T-helper 2 cell (primary cell): ENCODE measurements at regions not wholly inside any gene's neighbourhood (a gene's known extent, or its start where the extent isn't known, plus 50 kb on each side); places are given as distances from the start of the nearest gene placed in this dataset.

Experiments
- DNase-seq, 5 experiments: peaks; one replicate each; pipeline versions ENCODE4 v3.0.0 to v3.0.0-alpha.2; 2012 to 2022

DNA sequence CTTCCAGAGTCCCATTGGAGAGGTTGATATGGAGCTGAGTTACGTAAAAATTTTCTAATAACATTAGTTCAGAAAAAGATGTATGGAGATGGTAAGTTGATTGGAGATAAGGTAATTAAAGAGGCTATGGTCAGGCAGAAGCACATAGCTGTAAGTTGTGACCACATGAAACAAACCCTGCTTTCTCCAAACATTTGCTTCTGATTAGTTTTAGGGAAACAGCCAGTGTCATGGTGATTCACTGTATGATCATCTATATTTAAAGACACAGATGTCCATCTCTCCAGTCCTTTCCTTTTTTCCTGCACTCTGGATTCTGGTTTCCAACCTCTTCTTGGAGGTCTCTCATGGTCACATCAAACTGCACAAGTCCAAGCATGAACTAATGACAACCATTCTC, 1550.8 kb upstream of the PIK3C3 start:
- DNase-seq: no peak

GRCh38 chr18:40402052-40402451, 1553.0 kb upstream of the PIK3C3 start:
- DNase-seq: no peak

GRCh38 chr18:40388121-40388520, 1566.9 kb upstream of the PIK3C3 start:
- no peak for DNase-seq

DNA sequence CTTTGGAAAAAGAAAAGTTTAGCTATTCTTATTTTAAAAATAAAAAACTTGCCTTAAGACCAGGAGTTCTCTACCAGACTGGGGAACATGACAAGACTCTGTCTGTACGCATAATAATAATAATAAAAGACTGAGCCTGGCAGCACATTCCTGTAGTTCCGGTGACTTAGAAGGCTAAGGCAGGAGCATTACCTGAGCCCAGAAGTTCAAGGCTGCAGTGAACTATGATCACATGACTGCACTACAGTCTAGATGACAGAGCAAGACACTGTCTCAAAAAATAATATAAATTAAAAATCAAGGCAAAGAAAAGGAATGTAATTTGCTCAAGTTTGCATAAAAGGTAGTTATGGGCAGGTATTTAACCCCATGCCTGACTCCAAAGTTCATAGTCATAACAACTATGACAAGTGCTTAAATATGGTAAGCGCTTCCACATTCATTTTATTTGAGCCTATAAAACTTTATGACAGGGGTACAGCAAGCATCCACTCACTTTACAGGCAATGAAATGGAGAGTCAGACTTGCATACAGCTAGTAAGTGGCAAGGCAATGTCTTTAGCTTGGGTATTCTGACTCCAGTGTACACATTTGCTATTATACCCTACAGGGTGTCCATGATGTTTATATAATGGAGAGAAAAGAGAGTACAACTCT, 1567.8 kb upstream of the PIK3C3 start:
- DNase-seq: no peak

DNA sequence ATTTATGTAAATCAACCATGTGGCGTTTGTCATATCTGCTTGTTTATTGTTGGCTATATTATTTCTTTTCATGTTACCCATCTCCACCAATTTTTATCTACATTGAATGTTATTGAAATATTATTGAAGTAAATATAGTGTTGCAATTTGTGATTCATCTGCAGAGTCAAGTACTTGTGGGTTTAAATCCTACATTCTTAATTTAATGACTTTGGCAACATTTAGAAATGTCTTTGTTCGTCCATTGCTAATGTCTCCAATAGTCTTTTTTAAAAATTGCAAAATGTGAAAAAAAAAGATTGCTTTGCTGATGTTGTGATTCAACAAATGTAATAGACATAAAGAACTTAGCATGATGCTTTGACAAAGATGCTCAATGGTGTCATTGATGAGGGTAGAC, 1572.8 kb upstream of the PIK3C3 start:
- no peak for DNase-seq

GRCh38 chr18:40380686-40381439, 1574.2 kb upstream of the PIK3C3 start:
- DNase-seq: no peak

- no peak for DNase-seq
These were observed 1579.2 kb upstream of the PIK3C3 start for GRCh38 chr18:40375837-40376236.

- DNase-seq: no peak
These were observed 1583.4 kb upstream of the PIK3C3 start for GRCh38 chr18:40371673-40372072.

DNA sequence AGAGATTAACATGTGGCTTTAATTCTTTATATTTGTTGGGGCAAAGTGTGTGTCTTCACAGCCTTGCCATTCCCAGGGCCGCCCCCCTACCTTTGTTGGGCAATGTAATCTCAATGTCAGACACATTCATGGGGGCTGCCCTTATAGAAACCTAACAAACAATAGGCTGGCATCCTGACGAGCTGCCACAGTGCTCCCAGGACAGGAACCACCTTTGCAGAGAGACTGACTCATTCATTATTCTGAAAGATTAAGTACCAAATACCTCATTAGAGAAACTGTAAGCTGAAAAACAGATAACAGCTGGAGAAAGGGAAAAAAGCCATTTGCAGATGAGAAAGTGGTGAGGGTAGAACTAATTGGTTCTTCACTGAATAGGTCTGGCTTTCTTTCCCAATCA, 1587.5 kb upstream of the PIK3C3 start:
- DNase-seq: no peak

DNA sequence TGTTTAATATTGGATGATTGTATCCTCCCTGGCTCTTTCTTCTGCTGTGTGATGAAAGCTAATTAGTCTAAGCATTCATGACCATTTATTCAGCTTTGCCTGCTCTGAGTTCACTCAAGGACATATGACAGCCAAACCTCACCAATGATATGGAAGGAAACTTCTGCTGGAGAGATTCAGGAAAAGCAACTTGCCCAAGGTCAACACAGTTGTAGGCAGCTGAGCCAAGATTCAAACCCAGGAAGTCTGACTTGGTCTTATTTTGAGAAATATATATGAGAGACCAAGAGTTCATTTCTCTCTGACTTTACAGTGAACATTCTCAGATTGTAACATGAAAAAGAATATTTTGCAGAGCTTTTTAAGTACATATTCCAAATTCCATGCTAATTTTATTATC, 1588.5 kb upstream of the PIK3C3 start:
- no peak for DNase-seq

GRCh38 chr18:40365526-40365925, 1589.5 kb upstream of the PIK3C3 start:
- no peak for DNase-seq

DNA sequence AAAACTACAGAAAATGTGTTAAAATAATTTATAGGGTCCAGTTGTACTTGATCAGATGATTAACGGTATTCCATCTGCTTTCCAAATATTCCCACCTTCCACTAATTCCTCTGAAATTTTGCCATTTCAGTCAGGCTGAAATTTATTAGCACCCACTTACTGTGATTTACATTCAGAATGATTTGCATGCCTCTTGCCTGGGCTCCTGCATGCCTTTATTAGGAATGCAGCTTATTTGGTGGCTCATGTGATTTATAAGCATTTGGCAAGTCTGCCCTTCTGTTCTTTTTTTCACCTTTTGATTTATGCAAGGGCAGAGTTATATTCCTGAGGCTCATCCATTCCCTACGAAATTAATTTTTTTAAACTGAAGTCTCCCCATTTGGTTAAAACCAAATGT, 1594.5 kb upstream of the PIK3C3 start:
- DNase-seq: no peak

DNA sequence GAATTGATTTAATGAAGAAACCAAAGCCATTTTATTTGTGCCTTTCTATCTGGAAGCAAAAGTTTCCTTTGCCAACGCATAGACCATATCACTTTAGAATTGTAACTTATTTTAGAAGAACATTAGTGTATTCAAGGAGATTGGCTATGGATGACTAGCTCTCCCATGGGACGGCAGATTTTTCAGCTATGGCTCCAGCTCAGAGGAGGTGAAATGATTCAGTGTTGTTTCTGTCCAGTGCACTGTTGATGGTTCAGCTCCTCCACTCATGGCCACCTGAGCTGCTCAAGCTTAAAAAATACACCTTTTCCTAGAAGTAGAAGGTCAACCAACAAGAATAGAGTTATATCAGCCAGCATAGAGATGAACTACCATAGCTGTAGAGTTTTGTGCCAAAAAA, 1597.5 kb upstream of the PIK3C3 start:
- no peak for DNase-seq

- no peak for DNase-seq
These were observed 1598.9 kb upstream of the PIK3C3 start for GRCh38 chr18:40356168-40356567.

GRCh38 chr18:40355726-40356125, 1599.3 kb upstream of the PIK3C3 start:
- no peak for DNase-seq

DNA sequence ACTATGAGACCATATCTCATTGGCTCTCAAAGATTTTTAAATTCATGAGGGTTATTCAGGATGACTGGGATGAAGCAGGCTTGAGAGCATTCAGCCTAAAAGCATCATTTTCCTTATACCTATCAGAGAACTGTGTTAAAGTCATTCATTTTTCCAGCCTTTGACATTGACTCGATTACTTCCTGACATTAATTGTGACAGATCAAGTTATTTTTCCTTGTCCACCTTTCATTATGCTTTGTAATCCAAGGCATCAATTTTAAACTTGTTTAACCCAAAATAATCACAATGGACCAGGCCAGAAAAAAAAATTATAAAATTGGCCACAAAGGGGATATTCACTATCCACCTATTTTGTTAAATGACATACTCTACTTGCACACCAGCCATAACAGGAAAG, 1606.8 kb upstream of the PIK3C3 start:
- no peak for DNase-seq

DNA sequence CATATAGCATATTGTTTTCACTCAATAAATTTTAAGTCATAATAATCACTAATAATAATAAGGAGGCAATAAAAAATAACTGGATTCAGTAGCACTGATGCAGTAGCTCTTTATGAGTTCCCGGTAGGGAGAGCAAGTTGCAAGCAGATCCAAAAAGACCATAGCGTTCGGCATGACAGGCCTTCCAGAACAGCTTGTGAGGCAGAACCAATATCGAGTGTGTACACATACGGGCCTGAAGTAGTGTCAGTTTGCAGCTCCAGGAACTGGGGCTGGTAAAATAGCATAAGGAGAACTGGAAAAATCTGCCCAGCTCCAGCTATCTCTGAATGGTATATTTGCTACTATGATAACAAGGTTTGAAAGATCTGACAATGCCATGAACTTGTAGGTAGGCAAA, 1607.8 kb upstream of the PIK3C3 start:
- DNase-seq: no peak

DNA sequence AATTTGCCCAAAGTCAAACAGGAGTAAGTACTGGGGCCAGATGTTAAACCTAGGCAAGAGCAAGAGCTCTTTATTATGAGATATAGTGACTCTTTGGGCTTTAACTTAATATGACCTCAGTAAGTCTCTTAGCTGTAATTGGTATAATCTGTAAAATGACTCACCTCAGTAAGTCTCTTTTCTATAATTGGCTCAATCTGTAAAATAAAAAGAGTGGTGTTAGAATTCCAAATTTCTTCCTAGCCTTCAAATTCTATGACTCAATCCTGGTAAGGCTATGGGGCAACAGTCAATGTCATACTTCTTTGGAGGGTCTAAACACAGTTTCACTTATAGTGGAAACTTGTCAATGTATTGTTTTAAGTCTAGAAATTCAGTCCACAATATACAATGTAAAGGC, 1608.9 kb upstream of the PIK3C3 start:
- no peak for DNase-seq

DNA sequence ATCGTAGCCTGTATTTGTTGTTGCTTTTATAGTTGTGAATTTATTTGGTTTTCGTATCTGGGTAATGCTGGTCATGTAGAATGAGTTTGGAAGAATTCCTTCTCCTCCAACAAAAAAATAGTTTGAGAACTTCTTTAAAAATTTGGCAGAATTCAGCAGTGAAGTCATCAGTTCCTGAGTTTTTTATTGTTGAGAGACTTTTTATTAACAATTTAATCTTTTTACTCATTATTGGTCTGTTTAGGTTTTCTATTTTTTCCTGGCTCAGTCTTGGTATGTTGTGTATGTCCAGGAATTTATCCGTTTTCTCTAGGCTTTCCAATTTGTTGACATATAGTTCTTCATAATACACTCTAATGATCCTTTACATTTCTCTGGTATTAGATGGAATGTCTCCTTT, 1613.3 kb upstream of the PIK3C3 start:
- no peak for DNase-seq

GRCh38 chr18:40338284-40338683, 1616.8 kb upstream of the PIK3C3 start:
- no peak for DNase-seq

- DNase-seq: no peak
These were observed 1628.0 kb upstream of the PIK3C3 start for GRCh38 chr18:40326985-40327384.

- no peak for DNase-seq
These were observed 1629.0 kb upstream of the PIK3C3 start for GRCh38 chr18:40325988-40326387.

DNA sequence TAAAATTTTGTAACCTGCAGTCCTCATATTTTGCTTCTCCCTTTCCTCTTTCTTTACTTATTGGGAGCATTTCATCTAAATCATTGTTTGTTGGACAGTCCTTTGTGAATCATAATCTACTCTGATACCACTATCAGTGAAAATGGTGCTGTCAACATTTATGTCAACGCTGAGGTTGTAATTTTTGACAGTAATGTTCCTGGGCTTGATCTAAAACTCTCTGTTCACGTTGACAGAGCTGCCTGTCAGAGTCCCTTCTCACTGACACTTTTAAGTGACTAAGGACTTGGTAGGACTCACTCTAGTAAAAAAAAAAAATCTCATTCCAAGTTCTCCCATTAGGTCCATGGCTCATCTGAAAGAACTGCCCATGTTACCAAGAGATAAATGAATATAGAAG, 1640.8 kb upstream of the PIK3C3 start:
- DNase-seq: no peak

DNA sequence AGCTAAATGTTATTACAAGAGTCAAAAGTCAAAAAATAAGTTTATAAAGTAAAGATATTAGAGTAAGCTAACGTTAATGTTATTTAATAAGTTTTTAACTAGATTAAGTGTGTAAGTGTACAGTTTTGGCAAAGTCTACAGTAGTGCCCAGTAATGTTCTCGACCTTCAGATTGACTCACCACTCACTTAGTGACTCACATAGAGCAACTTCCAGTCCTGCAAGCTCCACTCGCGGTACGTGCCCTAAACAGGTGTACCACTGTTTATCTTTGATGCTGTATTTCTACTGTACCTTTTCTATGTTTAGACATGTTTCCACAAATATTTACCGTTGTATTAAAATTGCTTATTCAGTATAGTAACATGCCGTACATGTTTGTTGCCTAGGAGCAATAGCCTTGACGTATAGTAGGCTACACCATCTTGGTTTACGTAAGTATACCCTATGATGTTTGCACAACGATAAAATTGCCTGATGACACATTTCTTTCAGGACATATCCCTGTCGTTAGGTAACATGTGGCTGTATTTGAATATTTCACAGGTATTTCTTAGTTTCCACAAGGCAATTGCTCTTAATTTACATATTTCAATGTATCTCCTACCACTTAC, 1641.9 kb upstream of the PIK3C3 start:
- no peak for DNase-seq
